ENCODE measurements at regions not wholly inside any gene's neighbourhood (a gene's known extent, or its start where the extent isn't known, plus 50 kb on each side); places are given as distances from the start of the nearest gene placed in this dataset.
"Not testable (repeated sequence)": the region's sequence is repeated elsewhere in the genome, so short reads cannot be mapped to it uniquely, and the experiment has no call there.

- no peak for DNase-seq (ENCODE audit: low read depth)
- no peak overlapping the region for H3K4me3 ChIP-seq (ENCODE audit: low read depth, low read length)
- TF ChIP-seq CTCF (conservative IDR thresholded peaks at IDR 0.05; ENCODE audit: low read depth, low read length) = no peak
These were observed 92.3 kb upstream of the TRHDE start for GRCh38 chr12:72179841-72180240.

GRCh38 chr12:72184971-72185533 lies 87.1 kb upstream of the TRHDE start:
- DNase-seq (ENCODE audit: low read depth); H3K4me3 ChIP-seq (ENCODE audit: low read depth, low read length): not testable (repeated sequence)

- no peak for TF ChIP-seq CTCF (conservative IDR thresholded peaks at IDR 0.05; ENCODE audit: low read depth, low read length)
- DNase-seq (ENCODE audit: low read depth) = no peak
- H3K4me3 ChIP-seq (ENCODE audit: low read depth, low read length) = no peak overlapping the region
These were observed 82.9 kb upstream of the TRHDE start for GRCh38 chr12:72189266-72189665.

GRCh38 chr12:72191761-72192160 lies 80.4 kb upstream of the TRHDE start:
- no peak for DNase-seq (ENCODE audit: low read depth)
- no peak overlapping the region for H3K4me3 ChIP-seq (ENCODE audit: low read depth, low read length)
- no peak for TF ChIP-seq CTCF (conservative IDR thresholded peaks at IDR 0.05; ENCODE audit: low read depth, low read length)

- H3K4me3 ChIP-seq (ENCODE audit: low read depth, low read length) = no peak overlapping the region
- no peak for TF ChIP-seq CTCF (conservative IDR thresholded peaks at IDR 0.05; ENCODE audit: low read depth, low read length)
- no peak for DNase-seq (ENCODE audit: low read depth)
These were observed 74.4 kb upstream of the TRHDE start for GRCh38 chr12:72197790-72198189.

GRCh38 chr12:72201457-72201856 lies 70.7 kb upstream of the TRHDE start:
- no peak for TF ChIP-seq CTCF (conservative IDR thresholded peaks at IDR 0.05; ENCODE audit: low read depth, low read length)
- H3K4me3 ChIP-seq (ENCODE audit: low read depth, low read length) = no peak overlapping the region
- DNase-seq (ENCODE audit: low read depth) = no peak

- no peak for DNase-seq (ENCODE audit: low read depth)
- H3K4me3 ChIP-seq (ENCODE audit: low read depth, low read length) = no peak overlapping the region
- TF ChIP-seq CTCF (conservative IDR thresholded peaks at IDR 0.05; ENCODE audit: low read depth, low read length) = no peak
These were observed 68.3 kb upstream of the TRHDE start for GRCh38 chr12:72203764-72204335.

All from choroid plexus epithelial cell (primary cell).